ENCODE measurements at regions not wholly inside any gene's neighbourhood (a gene's known extent, or its start where the extent isn't known, plus 50 kb on each side); places are given as distances from the start of the nearest gene placed in this dataset.

GRCh38 chr16:11472851-11473250, 113.9 kb downstream of the LITAF start:
- Mint-ChIP-seq H3K4me3 (ENCODE audit: unreplicated experiment) (no peak overlapping the region), H3K27me3 (ENCODE audit: low read depth) (peaks cover 24% of the 10 kb centered on the region), H3K27ac (ENCODE audit: unreplicated experiment) (no peak overlapping the region), H3K4me1 (ENCODE audit: low read depth) (no peaks in the 10 kb centered on the region), H3K9me3 (ENCODE audit: low read depth) (no peaks in the 10 kb centered on the region), H3K36me3 (ENCODE audit: low read depth) (no peaks in the 10 kb centered on the region)
- no peak for TF ChIP-seq CTCF (IDR thresholded peaks at IDR 0.05)
- no peak for DNase-seq (ENCODE audit: low spot score)

- DNase-seq (ENCODE audit: low spot score), result no peak
- H3K27me3 Mint-ChIP-seq (ENCODE audit: low read depth), result peaks cover 24% of the 10 kb centered on the region
- H3K4me1 Mint-ChIP-seq (ENCODE audit: low read depth), result no peaks in the 10 kb centered on the region
- TF ChIP-seq CTCF (IDR thresholded peaks at IDR 0.05), result no peak
- no peaks in the 10 kb centered on the region for H3K36me3 Mint-ChIP-seq (ENCODE audit: low read depth)
- no peaks in the 10 kb centered on the region for H3K9me3 Mint-ChIP-seq (ENCODE audit: low read depth)
- H3K4me3 Mint-ChIP-seq (ENCODE audit: unreplicated experiment), result no peak overlapping the region
- no peak overlapping the region for H3K27ac Mint-ChIP-seq (ENCODE audit: unreplicated experiment)
These were observed 113.0 kb downstream of the LITAF start for GRCh38 chr16:11473728-11474127.

GRCh38 chr16:11474617-11475291, 112.0 kb downstream of the LITAF start:
- H3K27ac Mint-ChIP-seq (ENCODE audit: unreplicated experiment), result no peak overlapping the region
- no peaks in the 10 kb centered on the region for H3K9me3 Mint-ChIP-seq (ENCODE audit: low read depth)
- no peaks in the 10 kb centered on the region for H3K4me1 Mint-ChIP-seq (ENCODE audit: low read depth)
- no peak overlapping the region for H3K4me3 Mint-ChIP-seq (ENCODE audit: unreplicated experiment)
- TF ChIP-seq CTCF (IDR thresholded peaks at IDR 0.05), result no peak
- H3K27me3 Mint-ChIP-seq (ENCODE audit: low read depth), result peaks cover 26% of the 10 kb centered on the region
- H3K36me3 Mint-ChIP-seq (ENCODE audit: low read depth), result no peaks in the 10 kb centered on the region
- no peak for DNase-seq (ENCODE audit: low spot score)

GRCh38 chr16:11475896-11476630, 110.7 kb downstream of the LITAF start:
- no peak for DNase-seq (ENCODE audit: low spot score)
- H3K27me3 Mint-ChIP-seq (ENCODE audit: low read depth), result peaks cover 16% of the 10 kb centered on the region
- H3K4me3 Mint-ChIP-seq (ENCODE audit: unreplicated experiment), result no peak overlapping the region
- TF ChIP-seq CTCF (IDR thresholded peaks at IDR 0.05), result no peak
- H3K27ac Mint-ChIP-seq (ENCODE audit: unreplicated experiment), result no peak overlapping the region
- H3K36me3 Mint-ChIP-seq (ENCODE audit: low read depth), result no peaks in the 10 kb centered on the region
- no peaks in the 10 kb centered on the region for H3K4me1 Mint-ChIP-seq (ENCODE audit: low read depth)
- H3K9me3 Mint-ChIP-seq (ENCODE audit: low read depth), result peaks cover 2% of the 10 kb centered on the region

GRCh38 chr16:11476676-11477075, 110.0 kb downstream of the LITAF start:
- H3K4me1 Mint-ChIP-seq (ENCODE audit: low read depth), result no peaks in the 10 kb centered on the region
- H3K36me3 Mint-ChIP-seq (ENCODE audit: low read depth), result no peaks in the 10 kb centered on the region

More at GRCh38 chr16:11476676-11477075, 110.0 kb downstream of the LITAF start:
- no peak for DNase-seq (ENCODE audit: low spot score)
- Mint-ChIP-seq H3K27ac (ENCODE audit: unreplicated experiment) (no peak overlapping the region), H3K4me3 (ENCODE audit: unreplicated experiment) (no peak overlapping the region), H3K9me3 (ENCODE audit: low read depth) (peaks cover 2% of the 10 kb centered on the region), H3K27me3 (ENCODE audit: low read depth) (peaks cover 16% of the 10 kb centered on the region)
- no peak for TF ChIP-seq CTCF (IDR thresholded peaks at IDR 0.05)

All from chondrocyte (in vitro differentiated cells).